HUES6 (cell line): ENCODE measurements at regions not wholly inside any gene's neighbourhood (a gene's known extent, or its start where the extent isn't known, plus 50 kb on each side); places are given as distances from the start of the nearest gene placed in this dataset.

Experiments used
- H3K27ac ChIP-seq: 2 replicates; pipeline ENCODE4 v1.7.0; 2013; ENCODE audit warnings: low read depth, mild to moderate bottlenecking, low read length, inconsistent platforms
- H3K27me3 ChIP-seq: 2 replicates; pipeline ENCODE4 v1.6.1; 2013; ENCODE audit warnings: low read length; ENCODE audit not compliant: control insufficient read depth, insufficient read depth
- H3K36me3 ChIP-seq: 2 replicates; pipeline ENCODE4 v1.6.1; 2013; ENCODE audit warnings: low read length; ENCODE audit not compliant: control insufficient read depth, insufficient read depth
- H3K4me1 ChIP-seq: 2 replicates; pipeline ENCODE4 v1.6.1; 2013; ENCODE audit warnings: low read length; ENCODE audit not compliant: control insufficient read depth, insufficient read depth
- H3K4me3 ChIP-seq: 2 replicates; pipeline ENCODE4 v1.5.1; 2013; ENCODE audit warnings: low read depth, low read length
- H3K9ac ChIP-seq: one replicate; pipeline ENCODE4 v1.6.1; 2013; ENCODE audit warnings: mild to moderate bottlenecking, low read length
- H3K9me3 ChIP-seq: 2 replicates; pipeline ENCODE4 v1.6.1; 2013; ENCODE audit warnings: low read depth, low read length; ENCODE audit not compliant: control insufficient read depth, insufficient read depth

DNA sequence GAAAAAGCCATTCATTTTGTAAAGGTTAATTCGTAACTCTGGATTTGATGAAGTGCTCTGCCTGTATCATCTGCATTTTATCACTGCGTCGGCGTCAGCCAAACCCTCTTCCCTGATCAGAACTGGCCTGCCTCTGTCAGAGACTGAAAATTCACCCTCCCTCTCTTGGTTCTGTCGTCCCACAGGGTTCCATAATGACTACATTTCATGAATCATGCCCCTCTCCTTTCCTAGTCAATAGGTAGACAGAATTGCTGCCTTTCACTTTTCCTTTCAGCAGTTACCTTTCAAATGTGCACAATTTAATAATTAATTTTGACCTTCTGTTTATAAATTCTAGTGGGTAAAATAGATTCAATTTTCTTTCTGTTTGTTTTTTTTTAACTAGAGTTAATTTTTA lies 423.4 kb downstream of the RFC3 start:
- H3K9me3 ChIP-seq = peaks cover 8% of the 10 kb centered on the region
- no peaks in the 10 kb centered on the region for H3K36me3 ChIP-seq
- no peaks in the 10 kb centered on the region for H3K4me1 ChIP-seq
- no peak overlapping the region for H3K27ac ChIP-seq
- H3K4me3 ChIP-seq = no peak overlapping the region
- H3K27me3 ChIP-seq = no peaks in the 10 kb centered on the region
- H3K9ac ChIP-seq = no peak overlapping the region

GRCh38 chr13:34243403-34243802 lies 425.5 kb downstream of the RFC3 start:
- Histone ChIP-seq H3K9ac (no peak overlapping the region), H3K4me3 (no peak overlapping the region), H3K9me3 (0 out of 2 replicates have a peak, but pooled peaks cover 3% of the 10 kb centered on the region), H3K27me3 (no peaks in the 10 kb centered on the region), H3K36me3 (no peaks in the 10 kb centered on the region), H3K4me1 (no peaks in the 10 kb centered on the region), H3K27ac (no peak overlapping the region)

GRCh38 chr13:34246511-34246910 lies 428.6 kb downstream of the RFC3 start:
- H3K27me3 ChIP-seq = no peaks in the 10 kb centered on the region
- H3K9me3 ChIP-seq = no peaks in the 10 kb centered on the region
- no peaks in the 10 kb centered on the region for H3K4me1 ChIP-seq
- no peak overlapping the region for H3K4me3 ChIP-seq
- no peak overlapping the region for H3K9ac ChIP-seq
- H3K36me3 ChIP-seq = no peaks in the 10 kb centered on the region
- H3K27ac ChIP-seq = no peak overlapping the region

DNA sequence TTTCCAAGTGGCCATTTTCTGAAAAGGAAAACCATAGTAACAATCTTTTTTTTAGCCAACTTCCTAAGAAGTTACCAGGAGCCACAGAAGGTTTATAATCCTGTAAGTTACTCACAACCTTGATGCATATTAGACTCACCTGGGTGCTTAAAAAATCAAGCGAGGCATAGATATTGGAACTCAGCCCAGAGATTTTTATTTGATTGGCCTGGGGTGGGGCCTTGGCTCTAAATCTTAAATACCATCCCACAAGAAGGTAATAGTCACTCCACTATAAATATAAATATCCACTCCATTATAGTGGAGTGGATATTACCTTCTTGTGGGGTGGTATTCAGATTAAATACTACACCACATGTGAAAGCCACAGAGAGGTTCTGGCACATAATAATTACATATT lies 429.6 kb downstream of the RFC3 start:
- Histone ChIP-seq H3K27me3 (no peaks in the 10 kb centered on the region), H3K4me3 (no peak overlapping the region), H3K9me3 (no peaks in the 10 kb centered on the region), H3K27ac (no peak overlapping the region), H3K9ac (no peak overlapping the region), H3K36me3 (no peaks in the 10 kb centered on the region), H3K4me1 (no peaks in the 10 kb centered on the region)

- H3K9me3 ChIP-seq = peaks cover 3% of the 10 kb centered on the region
- H3K9ac ChIP-seq = no peak overlapping the region
- no peaks in the 10 kb centered on the region for H3K4me1 ChIP-seq
- no peaks in the 10 kb centered on the region for H3K27me3 ChIP-seq
- no peaks in the 10 kb centered on the region for H3K36me3 ChIP-seq
- no peak overlapping the region for H3K4me3 ChIP-seq
- no peak overlapping the region for H3K27ac ChIP-seq
Measured at GRCh38 chr13:34249546-34250039, 431.6 kb downstream of the RFC3 start.

- Histone ChIP-seq H3K36me3 (no peaks in the 10 kb centered on the region), H3K27me3 (no peaks in the 10 kb centered on the region), H3K9me3 (peaks cover 8% of the 10 kb centered on the region), H3K4me1 (no peaks in the 10 kb centered on the region), H3K9ac (no peak overlapping the region), H3K27ac (no peak overlapping the region), H3K4me3 (no peak overlapping the region)
Measured at GRCh38 chr13:34250151-34250670, 432.3 kb downstream of the RFC3 start.

DNA sequence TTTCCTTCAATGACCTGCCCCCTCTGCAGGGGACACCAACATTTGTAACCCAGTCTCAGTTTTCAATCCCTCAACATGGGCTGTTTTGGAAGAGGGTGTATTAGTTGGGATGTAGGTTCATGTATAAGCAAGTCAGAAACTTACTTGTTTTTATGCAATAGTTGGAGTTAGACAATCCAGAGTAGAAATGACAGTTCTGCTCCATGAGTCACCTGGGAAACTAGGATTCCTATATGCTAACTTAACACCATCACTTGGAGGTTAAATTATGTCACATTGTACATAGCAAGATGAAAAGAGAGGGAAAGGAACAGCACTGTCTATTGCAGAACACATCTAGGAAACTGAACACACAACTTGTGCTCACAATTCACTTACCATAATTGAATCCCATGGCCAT lies 436.4 kb downstream of the RFC3 start:
- no peak overlapping the region for H3K27ac ChIP-seq
- peaks cover 8% of the 10 kb centered on the region for H3K9me3 ChIP-seq
- no peak overlapping the region for H3K4me3 ChIP-seq
- H3K9ac ChIP-seq = no peak overlapping the region
- no peaks in the 10 kb centered on the region for H3K36me3 ChIP-seq
- no peaks in the 10 kb centered on the region for H3K27me3 ChIP-seq
- H3K4me1 ChIP-seq = no peaks in the 10 kb centered on the region

GRCh38 chr13:34255711-34256110 lies 437.8 kb downstream of the RFC3 start:
- no peak overlapping the region for H3K4me3 ChIP-seq
- H3K27me3 ChIP-seq = no peaks in the 10 kb centered on the region
- H3K9ac ChIP-seq = no peak overlapping the region
- H3K9me3 ChIP-seq = peaks cover 8% of the 10 kb centered on the region
- no peaks in the 10 kb centered on the region for H3K4me1 ChIP-seq
- no peaks in the 10 kb centered on the region for H3K36me3 ChIP-seq
- no peak overlapping the region for H3K27ac ChIP-seq

DNA sequence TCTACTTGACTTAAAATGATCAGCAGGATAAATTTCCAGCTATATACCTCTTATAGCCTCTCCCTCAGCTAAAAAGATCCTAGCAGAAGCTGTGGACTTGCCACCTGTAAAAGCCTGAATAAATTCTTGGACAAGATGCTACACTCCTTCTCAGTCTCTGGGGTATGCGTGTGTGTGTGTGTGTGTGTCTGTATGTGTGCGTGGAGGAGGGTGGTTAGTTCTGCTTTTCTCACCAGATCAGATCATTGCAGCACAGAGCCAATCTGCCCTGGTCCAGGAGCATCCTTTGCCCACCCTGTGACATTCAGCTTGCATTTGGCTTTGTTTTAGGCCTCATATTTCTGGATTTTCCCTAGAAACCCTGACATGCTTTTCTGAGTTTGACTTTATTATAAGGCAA lies 438.3 kb downstream of the RFC3 start:
- H3K36me3 ChIP-seq = no peaks in the 10 kb centered on the region
- peaks cover 13% of the 10 kb centered on the region for H3K9me3 ChIP-seq
- H3K27ac ChIP-seq = no peak overlapping the region
- H3K27me3 ChIP-seq = no peaks in the 10 kb centered on the region
- H3K4me1 ChIP-seq = no peaks in the 10 kb centered on the region
- no peak overlapping the region for H3K4me3 ChIP-seq
- no peak overlapping the region for H3K9ac ChIP-seq

- H3K27ac ChIP-seq = no peak overlapping the region
- no peaks in the 10 kb centered on the region for H3K4me1 ChIP-seq
- peaks cover 15% of the 10 kb centered on the region for H3K9me3 ChIP-seq
- no peaks in the 10 kb centered on the region for H3K27me3 ChIP-seq
- H3K9ac ChIP-seq = no peak overlapping the region
- no peak overlapping the region for H3K4me3 ChIP-seq
- no peaks in the 10 kb centered on the region for H3K36me3 ChIP-seq
Measured at GRCh38 chr13:34257966-34258365, 440.0 kb downstream of the RFC3 start.

DNA sequence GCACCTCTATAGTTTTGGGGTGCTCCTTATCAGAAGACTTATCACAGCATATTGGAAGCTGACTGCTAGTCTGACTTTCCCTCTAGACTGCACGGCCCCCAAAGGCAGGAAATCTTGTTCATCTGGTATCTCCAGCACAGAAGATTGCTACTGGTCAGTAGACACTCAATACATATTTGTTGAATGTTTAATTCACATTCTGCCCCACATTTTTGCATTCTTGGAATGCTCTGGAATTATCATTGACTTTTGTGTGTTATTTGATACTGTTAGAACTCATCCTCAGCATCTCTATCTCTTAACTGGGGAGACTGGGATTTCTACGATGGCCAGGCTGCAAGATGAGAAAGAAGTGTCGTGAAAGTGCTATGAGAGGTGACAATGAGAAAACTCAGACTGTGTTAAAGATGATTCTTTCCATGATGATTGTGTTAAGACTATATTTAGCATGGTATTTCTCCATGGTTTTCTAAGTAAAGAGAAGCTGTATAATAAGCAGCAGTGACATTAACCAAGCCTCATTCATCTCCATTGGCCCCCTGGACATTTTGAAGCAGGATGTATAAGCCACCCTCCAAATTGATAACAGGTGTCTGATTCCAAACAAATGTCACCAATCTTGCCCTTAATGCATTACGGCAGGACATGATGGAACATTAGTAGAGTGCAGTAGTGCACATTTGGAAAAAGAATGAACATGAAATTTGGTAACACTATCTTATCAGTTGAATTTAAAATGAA lies 440.9 kb downstream of the RFC3 start:
- H3K9ac ChIP-seq = no peak overlapping the region
- no peak overlapping the region for H3K4me3 ChIP-seq
- H3K9me3 ChIP-seq = peaks cover 15% of the 10 kb centered on the region
- H3K27ac ChIP-seq = no peak overlapping the region
- H3K36me3 ChIP-seq = no peaks in the 10 kb centered on the region
- no peaks in the 10 kb centered on the region for H3K27me3 ChIP-seq
- H3K4me1 ChIP-seq = no peaks in the 10 kb centered on the region
